ENCODE measurements at regions not wholly inside any gene's neighbourhood (a gene's known extent, or its start where the extent isn't known, plus 50 kb on each side); places are given as distances from the start of the nearest gene placed in this dataset.

- TF ChIP-seq CTCF (IDR thresholded peaks at IDR 0.05; ENCODE audit: insufficient read depth, missing control alignments) = no peak
- no peak for DNase-seq (ENCODE audit: insufficient read length, low spot score)
- FAIRE-seq = no peak
Observed at GRCh38 chr4:83923341-83923740, 387.4 kb downstream of the GPAT3 start.

- no peak for TF ChIP-seq CTCF (IDR thresholded peaks at IDR 0.05; ENCODE audit: insufficient read depth, missing control alignments)
- no peak for FAIRE-seq
Observed at GRCh38 chr4:83922402-83922801, 386.5 kb downstream of the GPAT3 start.

GRCh38 chr4:83921124-83921523 lies 385.2 kb downstream of the GPAT3 start:
- no peak for TF ChIP-seq CTCF (IDR thresholded peaks at IDR 0.05; ENCODE audit: insufficient read depth, missing control alignments)
- FAIRE-seq = no peak
- DNase-seq (ENCODE audit: insufficient read length, low spot score) = no peak

More at GRCh38 chr4:83922402-83922801, 386.5 kb downstream of the GPAT3 start:
- DNase-seq (ENCODE audit: insufficient read length, low spot score) = no peak

GRCh38 chr4:83920375-83920774 lies 384.5 kb downstream of the GPAT3 start:
- FAIRE-seq = no peak
- TF ChIP-seq CTCF (IDR thresholded peaks at IDR 0.05; ENCODE audit: insufficient read depth, missing control alignments) = no peak
- no peak for DNase-seq (ENCODE audit: insufficient read length, low spot score)

- FAIRE-seq = no peak
- TF ChIP-seq CTCF (IDR thresholded peaks at IDR 0.05; ENCODE audit: insufficient read depth, missing control alignments) = no peak
- DNase-seq (ENCODE audit: insufficient read length, low spot score) = no peak
Observed at GRCh38 chr4:83917572-83917971, 381.7 kb downstream of the GPAT3 start.

GRCh38 chr4:83910693-83911092 lies 374.8 kb downstream of the GPAT3 start:
- no peak for DNase-seq (ENCODE audit: insufficient read length, low spot score)
- no peak for TF ChIP-seq CTCF (IDR thresholded peaks at IDR 0.05; ENCODE audit: insufficient read depth, missing control alignments)
- no peak for FAIRE-seq

GRCh38 chr4:83906561-83906960 lies 370.7 kb downstream of the GPAT3 start:
- TF ChIP-seq CTCF (IDR thresholded peaks at IDR 0.05; ENCODE audit: insufficient read depth, missing control alignments) = no peak
- DNase-seq (ENCODE audit: insufficient read length, low spot score) (no peak), FAIRE-seq (no peak)
